MG63 (cell line): ENCODE measurements at regions not wholly inside any gene's neighbourhood (a gene's known extent, or its start where the extent isn't known, plus 50 kb on each side); places are given as distances from the start of the nearest gene placed in this dataset.
"Not testable (repeated sequence)": the region's sequence is repeated elsewhere in the genome, so short reads cannot be mapped to it uniquely, and the experiment has no call there.

ENCODE experiments used
- DNase-seq: peaks from one replicate; pipeline ENCODE4 v3.0.0-alpha.2; 2020
- H3K27me3 ChIP-seq: fragments of 250-450 bp; sonication (Bioruptor Pico); 2 replicates; pipeline ENCODE4 v1.5.1; 2020; ENCODE audit warnings: mild to moderate bottlenecking, moderate library complexity
- H3K36me3 ChIP-seq: fragments of 250-450 bp; sonication (Bioruptor Pico); 2 replicates; pipeline ENCODE4 v1.5.1; 2020; ENCODE audit warnings: mild to moderate bottlenecking, moderate library complexity
- H3K4me3 ChIP-seq: fragments of 250-450 bp; sonication (Bioruptor Pico); 2 replicates; pipeline ENCODE4 v1.5.1; 2020; ENCODE audit warnings: mild to moderate bottlenecking, moderate library complexity
- H3K9me3 ChIP-seq: fragments of 250-450 bp; sonication (Bioruptor Pico); 2 replicates; pipeline ENCODE4 v1.5.1; 2020; ENCODE audit warnings: mild to moderate bottlenecking, moderate library complexity

DNA sequence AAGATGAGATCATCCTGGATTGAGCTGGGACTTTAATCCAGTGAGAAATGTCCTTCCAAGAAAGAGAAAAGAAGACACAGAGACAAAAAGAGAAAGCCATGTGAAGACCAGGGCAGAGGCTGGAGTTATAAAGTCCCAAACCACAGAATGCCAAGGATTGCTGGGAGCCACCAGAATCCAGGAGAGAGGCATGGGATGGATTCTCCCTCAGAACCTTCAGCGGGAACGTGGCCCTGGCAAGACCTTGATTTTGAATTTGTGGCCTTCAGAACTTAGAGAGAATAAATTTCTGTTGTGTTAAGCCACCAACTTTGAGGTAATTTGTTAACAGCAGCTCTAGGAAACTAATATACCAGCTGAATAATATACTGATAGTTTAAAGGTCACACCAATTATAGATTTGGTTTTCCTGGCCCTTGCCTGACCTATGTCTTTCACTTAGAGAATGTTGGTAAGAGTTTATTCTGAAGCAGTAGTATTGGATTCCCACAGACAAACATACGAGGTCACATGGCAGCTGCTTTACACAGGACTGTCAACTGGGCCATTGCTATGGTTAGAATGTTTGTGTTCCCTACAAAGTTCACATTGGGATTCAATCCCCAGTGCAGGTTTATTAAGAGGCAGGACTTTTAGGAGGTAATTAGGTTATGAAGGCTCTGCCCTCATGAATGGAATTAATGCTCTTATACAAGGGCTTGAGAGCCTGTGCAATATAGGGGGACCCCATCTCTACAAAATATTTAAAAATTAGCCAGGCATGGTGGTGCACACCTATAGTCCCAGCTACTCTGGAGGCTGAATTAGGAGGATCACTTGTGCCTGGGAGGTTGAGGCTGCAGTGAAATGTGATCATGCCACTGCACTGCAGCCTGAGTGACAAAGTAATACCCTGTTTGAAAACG, 156.5 kb upstream of the EEA1 start:
- H3K9me3 ChIP-seq: peaks cover 5% of the 10 kb centered on the region
- DNase-seq: no peak

GRCh38 chr12:93086288-93086727, 157.2 kb upstream of the EEA1 start:
- Histone ChIP-seq H3K9me3 (peaks cover 5% of the 10 kb centered on the region), H3K27me3 (no peaks in the 10 kb centered on the region), H3K4me3 (no peak overlapping the region), H3K36me3 (no peaks in the 10 kb centered on the region)
- no peak for DNase-seq

More for the DNA sequence above, 156.5 kb upstream of the EEA1 start:
- Histone ChIP-seq H3K4me3 (no peak overlapping the region), H3K27me3 (no peaks in the 10 kb centered on the region), H3K36me3 (no peaks in the 10 kb centered on the region)

DNA sequence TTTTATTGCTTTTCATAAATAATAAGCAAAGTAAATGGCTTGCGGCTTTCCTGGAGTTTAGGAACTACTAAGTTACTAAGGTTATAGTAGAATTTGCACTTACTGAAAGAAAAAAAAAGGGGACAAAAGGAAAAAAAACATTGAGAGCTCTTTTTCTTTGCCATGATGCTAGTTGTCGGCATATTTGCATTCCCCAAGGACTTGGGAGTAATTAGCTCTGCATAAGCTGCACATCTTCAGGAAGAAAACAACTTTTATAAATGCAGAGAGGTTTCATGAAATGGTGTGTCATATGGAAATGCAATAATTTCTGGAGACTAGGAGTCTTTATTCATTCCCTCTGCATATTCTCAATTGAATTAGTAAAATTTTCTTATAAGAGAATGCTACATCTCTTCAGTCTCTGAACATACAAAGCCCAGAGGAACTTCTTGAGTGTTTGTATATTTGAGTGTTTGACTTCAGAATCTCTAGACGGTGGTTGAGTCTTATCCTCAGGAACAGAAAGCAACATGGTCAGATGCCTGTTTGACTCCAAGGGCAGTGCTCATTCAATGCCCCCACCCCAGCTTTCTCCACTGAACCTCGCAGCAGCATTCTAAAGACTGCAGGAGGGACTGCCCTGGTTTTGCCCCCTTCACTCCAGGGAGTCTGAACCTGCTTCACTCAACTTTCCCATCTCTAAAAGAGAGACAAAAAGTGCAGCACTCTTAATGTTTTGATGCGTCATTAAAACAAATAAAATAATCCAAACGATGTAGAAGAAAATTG, 158.9 kb upstream of the EEA1 start:
- no peaks in the 10 kb centered on the region for H3K27me3 ChIP-seq
- DNase-seq: no peak
- H3K9me3 ChIP-seq: peaks cover 5% of the 10 kb centered on the region
- no peaks in the 10 kb centered on the region for H3K36me3 ChIP-seq
- no peak overlapping the region for H3K4me3 ChIP-seq

- peaks cover 5% of the 10 kb centered on the region for H3K9me3 ChIP-seq
- no peaks in the 10 kb centered on the region for H3K27me3 ChIP-seq
- peak; percentile 37 for DNase-seq
- H3K36me3 ChIP-seq: no peaks in the 10 kb centered on the region
- no peak overlapping the region for H3K4me3 ChIP-seq
Measured at GRCh38 chr12:93089805-93090569, 160.9 kb upstream of the EEA1 start.

DNA sequence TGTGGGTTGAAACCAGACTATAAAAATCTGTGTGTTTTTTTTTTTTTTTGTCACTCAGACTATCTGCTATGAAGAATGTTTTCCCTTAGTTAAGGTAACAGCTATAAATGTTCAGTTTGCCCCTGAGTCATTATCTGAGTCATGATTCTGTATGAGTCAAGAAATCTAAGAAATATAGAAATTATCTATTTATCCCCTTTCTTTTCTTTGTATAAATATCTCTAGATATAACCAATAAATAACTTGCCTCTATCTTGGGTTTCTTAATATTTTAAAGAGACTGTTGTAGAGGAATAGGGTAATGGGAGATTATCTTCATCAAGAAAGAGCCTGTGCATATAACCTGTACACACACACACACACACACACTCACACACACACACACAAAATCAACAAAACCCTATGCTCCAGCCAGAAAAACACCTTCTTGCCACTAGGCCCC, 161.7 kb upstream of the EEA1 start:
- no peaks in the 10 kb centered on the region for H3K27me3 ChIP-seq
- H3K4me3 ChIP-seq: no peak overlapping the region
- no peak for DNase-seq
- peaks cover 5% of the 10 kb centered on the region for H3K9me3 ChIP-seq
- H3K36me3 ChIP-seq: no peaks in the 10 kb centered on the region

DNA sequence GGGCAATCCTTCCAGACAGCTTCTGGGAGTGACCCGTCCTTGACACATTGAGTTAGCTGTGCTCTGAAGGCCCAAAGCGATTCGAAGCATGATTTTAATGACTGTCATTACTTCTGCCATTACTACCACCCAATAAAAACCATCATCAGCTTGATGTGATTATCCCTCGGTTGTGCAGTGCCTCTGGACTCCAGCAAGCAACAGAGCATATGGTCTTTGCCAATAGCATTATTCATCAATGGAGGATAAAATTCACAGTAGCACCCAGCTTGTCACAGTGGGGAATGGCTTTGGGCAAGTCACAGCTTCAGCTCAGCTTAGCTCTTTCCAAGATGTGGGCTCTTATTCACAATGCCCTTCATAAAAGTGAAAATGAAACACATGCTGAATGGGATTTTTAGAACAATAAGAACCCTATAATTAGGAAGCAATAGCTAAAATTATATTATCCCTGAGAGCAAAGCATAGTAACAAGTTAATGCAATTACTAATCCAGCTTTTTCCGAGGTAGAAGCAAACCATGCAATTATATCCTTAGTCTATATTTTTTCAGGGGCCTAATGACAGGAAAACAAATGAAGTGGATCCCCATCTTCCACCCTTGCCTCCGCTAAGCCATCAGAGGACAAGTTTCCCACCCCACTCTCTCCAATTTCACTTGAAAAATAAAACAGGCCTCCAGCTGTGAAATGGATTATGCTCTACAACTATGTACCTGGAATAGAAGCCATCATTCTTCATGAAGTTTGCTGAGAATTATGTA, 163.0 kb upstream of the EEA1 start:
- no peak for DNase-seq
- no peaks in the 10 kb centered on the region for H3K36me3 ChIP-seq
- H3K9me3 ChIP-seq: no peaks in the 10 kb centered on the region
- H3K27me3 ChIP-seq: no peaks in the 10 kb centered on the region
- H3K4me3 ChIP-seq: no peak overlapping the region

- no peaks in the 10 kb centered on the region for H3K36me3 ChIP-seq
- DNase-seq: no peak
- H3K27me3 ChIP-seq: no peaks in the 10 kb centered on the region
- no peak overlapping the region for H3K4me3 ChIP-seq
- no peaks in the 10 kb centered on the region for H3K9me3 ChIP-seq
Measured at GRCh38 chr12:93092649-93092945, 163.5 kb upstream of the EEA1 start.

DNA sequence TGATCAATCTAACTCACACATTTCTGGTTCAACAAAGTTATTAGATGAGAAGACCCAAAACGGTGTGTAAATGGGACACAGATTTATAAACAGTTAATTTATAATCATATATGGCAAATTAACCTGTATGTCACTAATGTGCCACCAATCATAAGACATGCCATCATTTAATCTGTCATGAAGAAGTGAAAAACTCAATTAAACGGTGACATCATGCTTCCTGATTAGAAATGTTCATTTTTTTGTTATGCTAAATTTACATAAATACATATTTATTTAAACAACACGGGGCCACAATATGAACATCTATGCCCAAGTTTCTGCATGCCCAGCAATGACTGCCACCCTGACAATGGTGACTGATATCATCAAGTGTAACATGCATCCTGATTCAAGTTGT, 164.1 kb upstream of the EEA1 start:
- Histone ChIP-seq H3K4me3 (no peak overlapping the region), H3K9me3 (no peaks in the 10 kb centered on the region), H3K36me3 (no peaks in the 10 kb centered on the region), H3K27me3 (no peaks in the 10 kb centered on the region)
- DNase-seq: no peak

DNA sequence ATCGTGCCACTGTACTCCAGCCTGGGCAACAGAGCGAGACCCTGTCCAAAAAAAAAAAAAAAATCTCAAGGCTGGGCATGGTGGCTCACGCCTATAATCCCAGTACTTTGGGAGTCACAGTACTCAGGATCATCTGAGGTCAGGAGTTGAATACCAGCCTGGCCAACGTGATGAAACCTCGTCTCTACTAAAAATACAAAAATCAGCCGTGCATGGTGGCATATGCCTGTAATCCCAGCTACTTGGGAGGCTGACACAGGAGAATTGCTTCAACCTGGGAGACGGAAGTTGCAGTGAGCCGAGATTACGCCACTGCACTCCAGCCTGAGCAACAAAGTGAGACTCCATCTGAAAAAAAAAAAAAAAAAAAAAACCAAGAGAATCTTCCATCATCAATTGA, 165.1 kb upstream of the EEA1 start:
- not testable (repeated sequence) for H3K36me3 ChIP-seq, H3K27me3 ChIP-seq, H3K9me3 ChIP-seq, H3K4me3 ChIP-seq, DNase-seq

- no peaks in the 10 kb centered on the region for H3K9me3 ChIP-seq
- H3K4me3 ChIP-seq: no peak overlapping the region
- DNase-seq: no peak
- no peaks in the 10 kb centered on the region for H3K27me3 ChIP-seq
- H3K36me3 ChIP-seq: no peaks in the 10 kb centered on the region
Measured at GRCh38 chr12:93094988-93095737, 166.1 kb upstream of the EEA1 start.

- no peaks in the 10 kb centered on the region for H3K9me3 ChIP-seq
- no peaks in the 10 kb centered on the region for H3K36me3 ChIP-seq
- H3K27me3 ChIP-seq: no peaks in the 10 kb centered on the region
- H3K4me3 ChIP-seq: no peak overlapping the region
- no peak for DNase-seq
Measured at GRCh38 chr12:93097417-93097816, 168.3 kb upstream of the EEA1 start.

- no peaks in the 10 kb centered on the region for H3K9me3 ChIP-seq
- no peaks in the 10 kb centered on the region for H3K27me3 ChIP-seq
- DNase-seq: peak; percentile 23
- no peak overlapping the region for H3K4me3 ChIP-seq
- H3K36me3 ChIP-seq: no peaks in the 10 kb centered on the region
Measured at GRCh38 chr12:93098077-93098476, 169.0 kb upstream of the EEA1 start.

GRCh38 chr12:93099792-93100191, 170.7 kb upstream of the EEA1 start:
- DNase-seq: no peak

GRCh38 chr12:93100610-93101009, 171.5 kb upstream of the EEA1 start:
- H3K4me3 ChIP-seq: no peak overlapping the region
- H3K9me3 ChIP-seq: no peaks in the 10 kb centered on the region
- no peaks in the 10 kb centered on the region for H3K36me3 ChIP-seq
- no peaks in the 10 kb centered on the region for H3K27me3 ChIP-seq
- no peak for DNase-seq

More at GRCh38 chr12:93099792-93100191, 170.7 kb upstream of the EEA1 start:
- H3K36me3 ChIP-seq: no peaks in the 10 kb centered on the region
- H3K4me3 ChIP-seq: no peak overlapping the region
- no peaks in the 10 kb centered on the region for H3K27me3 ChIP-seq
- no peaks in the 10 kb centered on the region for H3K9me3 ChIP-seq

- Histone ChIP-seq H3K27me3 (no peaks in the 10 kb centered on the region), H3K36me3 (no peaks in the 10 kb centered on the region), H3K4me3 (no peak overlapping the region), H3K9me3 (no peaks in the 10 kb centered on the region)
- DNase-seq: no peak
Measured at GRCh38 chr12:93101367-93101766, 172.3 kb upstream of the EEA1 start.

DNA sequence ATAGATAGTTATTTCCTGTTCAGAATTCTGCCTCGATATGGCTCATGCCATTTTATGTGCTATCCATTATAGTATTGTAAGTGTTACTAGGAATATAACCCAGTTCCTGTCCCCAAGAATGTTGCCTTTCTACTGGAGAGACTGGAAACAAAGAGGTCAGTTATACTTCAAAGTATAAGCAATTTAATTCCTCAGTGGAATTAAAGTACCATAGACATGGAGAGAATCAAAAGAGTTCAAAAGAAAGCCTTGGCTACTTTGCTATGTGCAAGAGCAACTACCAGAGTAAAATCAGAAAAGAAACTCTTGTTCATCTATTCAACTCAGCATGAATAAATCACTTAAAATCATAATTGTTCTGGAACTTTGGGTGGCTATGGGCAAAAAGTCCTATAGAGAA, 173.2 kb upstream of the EEA1 start:
- Histone ChIP-seq H3K9me3 (no peaks in the 10 kb centered on the region), H3K36me3 (no peaks in the 10 kb centered on the region), H3K4me3 (no peak overlapping the region), H3K27me3 (no peaks in the 10 kb centered on the region)
- no peak for DNase-seq
